HG02642 (cell line): ENCODE measurements at regions not wholly inside any gene's neighbourhood (a gene's known extent, or its start where the extent isn't known, plus 50 kb on each side); places are given as distances from the start of the nearest gene placed in this dataset.

Experiments used
- ATAC-seq: cut with Tn5 transposase; IDR thresholded peaks from one replicate; pipeline ENCODE4 v1.9.1; 2021; ENCODE audit warnings: mild to moderate bottlenecking; ENCODE audit not compliant: unreplicated experiment, poor library complexity

DNA sequence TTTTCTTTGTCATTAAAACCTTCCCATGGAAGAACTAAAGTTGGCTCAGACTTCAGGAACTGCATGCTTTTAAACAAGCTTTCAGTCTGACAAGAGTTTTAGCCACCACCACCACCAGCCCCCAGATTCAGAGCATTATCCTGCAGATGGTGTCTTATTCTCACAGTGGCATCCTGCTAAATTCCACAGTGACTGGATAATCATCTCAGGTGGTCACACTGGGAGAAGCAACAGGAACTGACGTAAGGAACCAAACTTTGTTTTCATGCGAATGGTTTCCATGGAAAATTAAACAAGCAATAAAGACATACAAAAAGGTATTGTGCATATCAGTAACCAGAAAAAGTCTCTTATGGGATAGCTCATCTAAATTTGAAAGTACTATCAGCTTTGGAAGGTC lies 370.7 kb downstream of the FBXW7 start:
- no peak for ATAC-seq

DNA sequence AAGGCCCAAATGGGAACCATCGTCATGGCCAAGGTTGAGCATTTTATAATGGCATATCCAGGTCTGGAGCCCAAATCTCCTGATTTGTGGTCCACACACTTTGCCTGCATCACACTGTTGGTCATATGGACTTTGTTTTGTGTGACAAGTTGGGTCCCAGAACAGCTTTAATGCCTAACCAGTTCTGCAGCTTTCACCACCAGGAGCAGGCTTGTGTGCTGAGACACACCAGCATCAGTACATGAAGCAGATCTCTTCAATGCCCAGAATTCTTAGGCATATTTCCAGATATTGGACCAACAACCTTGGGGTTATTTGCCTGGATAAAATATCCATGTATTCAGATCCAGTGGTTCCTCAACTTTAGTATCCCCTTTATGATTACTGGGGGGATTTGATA lies 371.3 kb downstream of the FBXW7 start:
- no peak for ATAC-seq

DNA sequence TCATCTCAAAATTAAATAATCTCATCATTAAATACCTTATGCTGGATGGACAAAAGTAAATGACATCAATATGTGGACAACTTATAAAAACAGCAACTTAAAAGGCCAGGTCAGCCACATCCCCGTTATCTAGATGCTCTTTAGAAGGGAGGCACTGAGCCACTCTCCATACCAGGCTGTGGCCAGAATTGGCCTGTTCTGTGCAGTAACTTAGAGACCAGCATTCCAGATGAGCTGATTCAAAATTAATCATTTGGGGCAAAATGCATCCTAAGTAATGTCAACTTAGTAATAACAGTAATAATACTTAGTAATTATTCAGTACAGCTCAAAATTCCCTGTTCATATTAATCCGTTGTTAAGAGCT lies 373.6 kb downstream of the FBXW7 start:
- no peak for ATAC-seq

DNA sequence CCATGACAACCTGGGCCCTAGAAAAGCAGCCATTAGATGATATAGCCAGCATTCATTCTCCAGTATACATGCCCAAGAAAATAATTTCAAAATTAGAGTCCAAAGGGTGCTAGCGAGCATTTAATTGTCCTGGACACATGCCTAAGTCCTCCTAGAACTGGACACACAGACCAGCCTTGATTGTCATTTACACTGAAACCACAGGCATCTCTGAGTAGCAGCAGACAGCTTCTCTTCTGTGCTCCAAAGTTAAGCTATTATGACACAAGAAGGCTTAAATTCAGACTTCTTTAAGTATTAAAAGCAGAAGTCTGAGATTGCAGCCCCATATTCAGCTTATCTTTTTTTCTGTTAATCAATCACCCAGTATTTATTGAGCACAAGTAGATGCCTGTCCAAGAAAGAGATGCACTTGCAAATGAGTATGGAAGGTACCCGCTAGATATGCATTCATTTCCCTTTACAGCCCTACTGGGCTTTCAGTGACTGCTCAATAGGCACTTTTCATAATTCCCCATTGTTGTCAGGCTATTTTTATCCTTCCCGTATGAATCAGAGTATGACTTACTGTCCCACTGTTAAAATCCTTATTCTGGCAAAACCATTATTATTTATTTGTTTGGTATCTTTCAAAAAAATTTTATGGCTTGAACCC lies 374.1 kb downstream of the FBXW7 start:
- ATAC-seq, result no peak

DNA sequence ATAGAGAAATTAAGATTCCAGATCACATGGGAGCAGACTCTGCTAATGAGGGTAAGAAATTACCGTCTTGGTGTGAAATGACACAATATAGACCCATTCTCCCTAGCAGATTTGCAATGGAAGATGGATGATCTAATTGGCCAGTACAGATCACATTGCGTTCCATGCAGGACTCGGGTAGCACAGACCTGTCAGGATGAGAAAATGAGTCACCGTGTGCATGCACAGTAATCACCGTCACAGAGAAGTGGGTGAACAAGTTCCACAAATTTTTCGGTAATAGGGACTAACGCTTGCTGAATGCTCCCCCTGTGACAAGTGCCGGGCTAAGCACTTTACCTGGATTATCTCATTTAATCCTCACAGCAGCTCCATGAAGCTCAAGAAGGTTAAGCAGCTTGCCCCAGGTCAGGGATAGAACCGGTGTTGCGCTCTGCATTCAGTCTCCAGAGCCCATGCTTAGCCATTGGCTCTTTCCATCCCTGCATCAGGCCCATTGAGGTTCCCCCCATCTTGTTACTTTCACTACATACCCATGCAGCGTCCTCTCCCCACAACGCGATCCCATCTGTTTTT lies 375.6 kb downstream of the FBXW7 start:
- no peak for ATAC-seq

DNA sequence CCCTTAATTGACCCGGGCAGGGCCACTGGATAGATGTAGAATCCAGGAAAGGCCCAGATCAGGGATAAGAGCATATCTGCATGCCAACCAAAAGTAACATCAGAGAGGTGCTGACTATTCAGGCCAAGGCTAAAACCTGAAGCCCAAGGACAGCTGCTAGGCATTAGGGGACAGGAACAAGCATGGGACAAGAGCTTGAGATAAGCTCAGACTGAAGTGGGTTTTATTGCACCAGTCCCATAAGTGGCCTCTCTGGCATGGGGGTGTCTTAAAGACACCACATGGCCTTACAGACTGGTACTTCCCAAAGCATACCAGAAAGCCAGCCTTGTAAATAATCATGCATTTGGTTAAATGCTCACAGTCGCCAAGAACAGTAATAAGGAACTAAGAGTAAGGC lies 376.1 kb downstream of the FBXW7 start:
- ATAC-seq, result no peak

DNA sequence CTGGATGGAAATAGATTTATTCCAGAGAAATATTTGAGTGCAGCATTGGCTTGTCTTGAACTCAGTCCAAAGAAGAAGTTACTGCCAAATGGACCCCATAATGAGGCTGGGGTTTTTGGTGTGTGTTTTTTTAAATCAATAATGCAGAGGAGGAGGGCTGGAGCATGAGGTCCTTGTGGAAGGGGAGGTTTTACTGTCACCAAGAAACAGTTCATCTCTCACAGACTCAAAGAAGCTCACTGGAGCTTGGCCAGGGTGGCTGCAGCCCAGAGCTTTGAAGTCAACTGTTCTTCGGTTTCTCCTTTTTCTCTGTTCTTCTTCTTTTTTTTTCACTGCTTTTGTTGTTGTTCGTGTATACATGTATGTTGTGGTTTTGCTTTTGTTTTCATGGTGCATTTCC lies 377.7 kb downstream of the FBXW7 start:
- no peak for ATAC-seq

DNA sequence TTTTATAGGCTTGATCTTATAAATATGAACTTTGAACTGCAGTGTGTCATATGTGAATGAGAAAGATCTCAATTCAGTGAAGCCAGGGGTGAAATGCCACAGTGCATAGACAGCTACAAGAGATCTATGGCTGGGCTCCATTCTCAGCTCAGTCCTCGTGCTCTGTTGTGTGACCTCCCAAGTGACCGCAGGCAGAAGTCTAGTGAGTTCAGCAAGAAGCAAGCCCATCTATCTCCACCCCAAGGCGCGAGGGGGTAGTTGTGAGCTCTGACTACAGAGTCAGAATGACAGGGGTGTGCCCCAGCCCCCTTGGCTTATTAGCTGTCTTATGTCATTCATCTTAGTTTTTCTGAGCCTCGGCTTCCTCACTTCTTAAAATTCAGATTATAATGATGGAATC lies 378.3 kb downstream of the FBXW7 start:
- no peak for ATAC-seq

DNA sequence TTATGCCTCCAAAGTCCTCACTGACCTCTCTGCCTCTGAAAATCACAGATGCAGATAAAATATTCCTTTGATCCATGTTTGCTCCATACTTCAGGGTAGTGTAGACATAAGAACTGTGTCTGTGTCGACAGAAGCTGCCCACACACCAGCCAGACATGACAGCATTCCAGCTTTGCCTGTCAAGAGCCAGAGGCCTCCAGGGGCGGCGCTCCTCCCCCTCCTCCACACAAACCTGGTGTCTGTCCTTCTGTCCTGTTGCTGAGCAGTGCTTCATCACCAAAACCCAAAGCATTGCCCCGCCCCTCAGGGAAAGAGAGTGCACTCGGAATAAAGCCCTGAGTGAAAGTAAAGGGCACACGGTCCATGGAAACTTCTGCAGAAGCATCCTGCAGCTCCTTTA lies 379.4 kb downstream of the FBXW7 start:
- no peak for ATAC-seq

DNA sequence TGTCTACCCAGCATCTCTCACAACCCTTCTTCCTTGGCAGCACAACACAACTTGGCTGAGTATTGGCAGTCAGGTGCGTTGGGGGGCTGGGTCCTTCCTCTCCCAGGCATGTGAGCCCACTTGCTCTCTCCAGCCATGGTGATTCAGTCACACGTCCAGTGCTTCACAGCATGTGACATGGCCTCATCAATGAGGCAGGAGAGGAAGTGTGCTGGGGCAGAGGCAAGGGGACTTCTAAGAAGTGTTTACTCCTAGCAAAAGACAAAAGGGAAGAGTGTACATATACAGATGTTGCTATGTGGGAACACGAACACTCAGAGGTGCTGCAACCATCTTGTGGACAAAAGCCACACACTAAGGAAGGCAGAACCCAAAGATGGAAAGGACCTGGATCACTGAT lies 380.8 kb downstream of the FBXW7 start:
- no peak for ATAC-seq

DNA sequence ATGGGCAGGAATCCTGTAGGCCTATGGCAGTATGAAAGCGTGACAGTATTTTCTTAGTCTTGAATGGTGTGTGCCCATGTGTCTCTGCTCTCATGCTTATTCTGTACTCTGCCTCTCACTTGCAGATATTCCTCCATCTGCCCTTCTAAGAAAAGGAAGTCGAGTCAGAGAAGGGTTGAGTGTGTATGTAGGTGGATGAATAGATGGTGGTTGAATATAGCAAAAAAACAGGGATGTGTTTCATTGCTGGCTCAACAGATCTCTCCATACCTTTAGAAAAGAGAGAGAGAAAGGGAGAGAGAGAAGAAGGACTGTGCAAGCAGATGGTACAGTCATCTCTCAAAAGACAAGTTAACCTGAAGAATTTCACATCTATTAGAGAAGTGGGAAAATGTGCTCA lies 381.5 kb downstream of the FBXW7 start:
- no peak for ATAC-seq

DNA sequence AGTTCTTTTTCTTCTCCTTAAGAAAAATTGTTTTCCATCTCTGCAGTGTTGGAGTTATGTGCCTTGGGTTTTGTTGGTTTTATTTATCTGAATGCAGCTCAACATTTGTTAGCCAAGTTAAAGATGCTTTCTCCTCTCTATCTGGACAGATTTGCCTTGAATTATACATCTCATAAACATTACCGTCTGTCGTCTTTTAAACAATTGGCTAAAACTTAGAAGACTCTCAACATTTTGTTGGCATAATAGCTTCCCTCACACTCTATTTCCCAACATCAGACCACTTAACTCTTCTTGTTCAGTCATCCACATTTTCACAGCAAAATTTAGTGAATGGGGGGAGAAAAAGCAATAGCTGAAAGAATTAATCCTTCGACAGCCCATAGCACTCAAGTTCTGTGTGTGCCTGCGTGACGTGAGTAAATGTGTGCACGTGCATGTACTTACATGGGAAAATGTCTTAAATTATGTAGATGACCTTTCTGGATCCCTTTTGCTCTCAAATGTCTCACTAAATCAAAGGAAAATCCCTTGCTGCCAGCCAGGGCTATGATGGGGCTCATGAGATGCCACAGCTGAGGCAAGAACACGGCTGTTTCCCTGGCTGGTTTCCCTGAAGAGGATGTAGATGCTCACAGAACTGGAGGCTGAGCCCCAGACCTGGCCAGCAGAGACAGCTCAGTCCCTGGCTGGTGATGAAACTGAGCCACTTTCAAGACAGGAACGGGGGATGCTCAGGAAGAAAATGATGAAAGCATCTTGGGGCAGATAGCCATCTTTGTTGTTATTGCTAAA lies 382.2 kb downstream of the FBXW7 start:
- no peak for ATAC-seq

DNA sequence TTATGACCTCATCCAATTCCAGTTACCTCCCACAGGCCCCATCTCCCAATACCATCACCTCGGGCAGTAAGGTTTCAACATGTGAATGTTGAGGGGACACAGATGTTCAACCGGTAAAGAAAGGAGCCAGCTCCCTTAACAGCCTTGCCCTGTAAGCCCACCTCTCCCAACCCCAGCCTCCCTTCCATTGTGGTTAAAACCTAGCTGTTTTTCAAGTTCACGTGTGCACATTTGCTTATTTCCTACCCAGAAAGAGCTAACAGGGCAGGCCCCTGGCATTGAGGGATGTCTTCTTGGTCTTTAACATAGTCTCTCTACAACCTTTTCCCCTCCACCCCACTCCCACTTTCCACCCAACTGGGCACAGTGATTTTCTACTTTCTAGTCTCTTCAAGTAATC lies 385.7 kb downstream of the FBXW7 start:
- ATAC-seq, result no peak

DNA sequence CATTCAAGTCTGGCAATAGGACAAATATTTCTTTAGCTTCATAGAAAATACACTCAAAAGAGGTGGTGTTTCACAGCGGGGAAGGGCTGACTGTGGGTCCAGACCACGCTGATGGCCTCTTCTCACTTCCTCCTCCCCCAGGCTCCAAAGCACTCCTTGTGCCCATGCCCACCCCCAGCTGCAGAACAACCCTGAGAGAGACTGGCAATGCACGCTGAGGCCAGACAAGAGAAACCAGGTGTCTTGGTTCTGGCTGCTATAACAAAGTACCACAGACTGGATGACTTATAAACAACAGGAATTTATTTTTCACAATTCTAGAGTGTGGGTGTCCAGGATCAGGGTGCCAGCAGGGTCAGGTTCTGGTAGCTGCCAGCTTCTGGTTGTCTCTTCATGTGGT lies 386.1 kb downstream of the FBXW7 start:
- ATAC-seq, result no peak

DNA sequence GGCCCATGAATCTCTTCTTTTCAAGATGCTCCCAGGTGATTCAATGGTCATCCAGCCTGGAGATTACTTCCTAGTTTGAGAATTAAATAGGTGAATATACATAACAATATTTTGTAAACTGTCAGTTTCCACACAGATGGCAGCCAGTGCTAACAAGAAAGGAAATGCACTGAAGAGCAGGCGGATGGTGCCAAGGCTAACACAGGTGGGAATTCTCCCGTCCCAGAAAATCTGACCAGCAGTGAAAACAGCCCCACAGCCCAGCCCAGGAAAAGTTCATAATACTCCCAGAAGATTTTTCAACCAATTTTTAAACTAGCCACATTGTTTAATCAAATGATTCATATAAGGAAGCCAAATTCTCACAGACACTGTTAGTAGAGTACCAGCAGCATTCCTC lies 387.2 kb upstream of the GATB start:
- no peak for ATAC-seq

DNA sequence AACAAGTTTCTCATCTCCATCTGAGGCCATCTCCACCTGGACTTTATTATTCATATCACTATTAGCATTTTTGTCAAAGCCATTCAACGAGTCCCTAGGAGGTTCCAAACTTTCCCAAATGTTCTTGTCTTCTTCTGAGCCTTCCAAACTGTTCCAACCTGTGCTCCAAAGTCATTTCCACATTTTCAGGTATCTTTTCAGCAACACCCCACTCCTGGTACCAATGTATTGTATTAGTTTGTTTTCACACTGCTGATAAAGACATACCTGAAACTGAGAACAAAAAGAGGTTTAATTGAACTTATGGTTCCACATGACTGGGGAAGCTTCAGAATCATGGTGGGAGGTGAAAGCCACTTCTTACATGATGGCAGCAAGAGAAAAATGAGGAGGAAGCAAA lies 385.4 kb upstream of the GATB start:
- no peak for ATAC-seq

DNA sequence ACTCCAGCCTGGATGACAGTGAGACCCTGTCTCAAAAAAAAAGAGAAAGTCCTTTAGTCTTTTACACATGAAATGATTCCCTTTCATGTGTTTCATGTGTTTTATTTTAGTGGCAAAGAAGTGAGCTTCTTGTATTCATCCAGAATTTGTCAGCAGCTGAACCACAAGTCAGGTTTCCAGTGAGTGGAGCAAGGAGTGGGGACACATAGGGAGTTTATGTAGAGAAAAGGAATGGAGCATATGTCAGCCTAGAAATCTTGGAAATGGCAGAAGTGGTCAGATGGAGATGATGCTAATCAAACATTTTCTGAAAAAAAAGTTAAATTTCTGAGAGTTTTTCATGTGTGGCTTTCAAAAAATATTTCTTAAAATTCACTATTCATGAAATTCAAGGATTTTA lies 383.0 kb upstream of the GATB start:
- ATAC-seq, result no peak

DNA sequence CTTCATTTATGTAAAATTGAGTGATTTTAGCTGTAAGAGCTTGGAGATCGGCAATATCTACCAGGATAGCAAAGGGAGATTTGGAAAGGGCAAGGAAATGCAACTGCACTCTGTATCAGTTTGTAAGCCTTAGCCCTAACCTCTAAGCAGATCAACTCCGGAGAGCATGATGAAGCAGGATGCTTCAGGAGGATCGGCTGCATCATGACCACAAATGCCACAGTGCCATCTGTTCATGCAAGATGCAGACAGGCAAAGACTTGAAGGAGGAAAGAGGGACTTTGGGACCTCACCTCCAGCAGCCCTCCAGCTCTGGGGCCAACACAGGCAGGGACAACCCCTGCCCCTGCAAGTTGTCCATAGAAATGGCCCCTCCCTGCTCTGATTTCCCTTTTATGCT lies 377.6 kb upstream of the GATB start:
- ATAC-seq, result no peak

DNA sequence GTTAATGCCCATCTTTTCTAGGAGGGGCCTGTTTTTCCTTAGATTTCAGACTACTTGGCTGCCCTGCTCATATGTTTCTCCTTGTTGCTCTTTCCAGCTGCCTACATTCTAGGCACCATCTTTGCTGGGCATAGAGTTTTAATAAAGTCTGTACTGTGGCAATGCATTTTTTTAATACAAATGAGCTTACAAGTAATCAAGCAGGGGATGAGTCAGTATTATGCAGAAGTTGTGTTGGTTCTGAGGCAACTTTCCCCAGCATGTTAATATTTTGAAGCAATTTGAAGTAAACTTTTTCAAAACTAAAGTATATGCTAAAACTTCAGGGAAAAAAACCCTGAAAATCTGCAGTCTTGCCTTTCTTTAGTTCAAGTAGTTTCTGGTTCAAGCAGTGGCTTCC lies 372.0 kb upstream of the GATB start:
- no peak for ATAC-seq

DNA sequence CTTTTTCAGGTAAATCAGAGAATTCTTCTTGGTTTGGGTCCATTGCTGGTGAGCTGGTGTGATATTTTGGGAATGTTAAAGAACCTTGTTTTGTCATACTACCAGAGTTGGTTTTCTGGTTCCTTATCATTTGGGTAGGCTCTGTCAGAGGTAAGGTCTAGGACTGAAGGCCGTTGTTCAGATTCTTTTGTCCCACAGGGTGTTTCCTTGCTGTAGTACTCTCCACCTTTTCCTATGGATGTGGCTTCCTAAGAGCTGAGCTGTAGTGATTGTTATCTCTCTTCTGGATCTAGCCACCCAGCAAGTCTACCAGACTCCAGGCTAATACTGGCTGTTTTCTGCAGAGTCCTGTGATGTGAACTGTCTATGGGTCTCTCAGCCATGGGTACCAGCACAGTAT lies 367.5 kb upstream of the GATB start:
- no peak for ATAC-seq

DNA sequence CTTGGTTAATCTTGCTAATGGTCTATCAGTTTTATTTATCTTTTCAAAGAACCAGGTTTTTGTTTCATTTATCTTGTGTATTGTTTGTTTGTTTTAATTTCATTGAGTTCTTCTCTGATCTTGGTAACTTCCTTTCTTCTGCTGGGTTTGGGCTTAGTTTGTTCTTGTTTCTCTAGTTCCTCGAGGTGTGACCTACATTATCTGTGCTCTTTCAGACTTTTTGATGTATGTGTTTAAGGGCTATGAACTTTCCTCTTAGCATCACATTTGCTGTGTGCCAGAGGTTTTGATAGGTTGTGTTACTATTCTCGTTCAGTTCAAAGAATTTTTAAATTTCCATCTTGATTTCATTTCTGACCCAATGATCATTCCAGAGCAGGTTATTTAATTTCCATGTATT lies 365.4 kb upstream of the GATB start:
- ATAC-seq, result no peak
